Right forelimb (tissue), 1 donor: ENCODE measurements at regions not wholly inside any gene's neighbourhood (a gene's known extent, or its start where the extent isn't known, plus 50 kb on each side); places are given as distances from the start of the nearest gene placed in this dataset.
"Not testable (repeated sequence)": the region's sequence is repeated elsewhere in the genome, so short reads cannot be mapped to it uniquely, and the experiment has no call there.

Experiments
- DNase-seq: peaks from one replicate; pipeline ENCODE4 v3.0.0-alpha.2; 2018

DNA sequence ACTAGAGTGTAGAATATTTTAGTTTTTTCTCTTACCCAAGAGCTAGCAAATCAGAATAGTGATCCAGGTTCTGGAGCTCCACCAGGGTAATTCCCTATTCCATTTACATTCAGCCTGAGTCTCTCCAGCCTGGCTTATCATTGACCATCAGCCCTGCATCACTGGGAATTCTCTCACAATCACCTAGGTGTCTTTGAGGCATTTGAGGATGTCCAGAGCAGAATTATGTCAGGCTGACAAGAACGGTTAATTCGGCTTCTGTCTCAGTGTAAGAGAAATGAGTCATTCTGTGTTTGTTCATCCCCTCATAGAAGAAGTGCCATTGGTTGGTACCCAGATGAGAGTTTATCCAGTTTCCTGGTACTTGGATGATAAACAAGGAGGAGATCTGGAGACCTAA, 180.5 kb downstream of the ZNF737 start:
- no peak for DNase-seq

GRCh38 chr19:20371911-20372310, 193.7 kb downstream of the ZNF737 start:
- DNase-seq: no peak

- not testable (repeated sequence) for DNase-seq
Observed at GRCh38 chr19:20371304-20371703, 194.3 kb downstream of the ZNF737 start.

GRCh38 chr19:20367811-20368294, 197.7 kb downstream of the ZNF737 start:
- no peak for DNase-seq

DNA sequence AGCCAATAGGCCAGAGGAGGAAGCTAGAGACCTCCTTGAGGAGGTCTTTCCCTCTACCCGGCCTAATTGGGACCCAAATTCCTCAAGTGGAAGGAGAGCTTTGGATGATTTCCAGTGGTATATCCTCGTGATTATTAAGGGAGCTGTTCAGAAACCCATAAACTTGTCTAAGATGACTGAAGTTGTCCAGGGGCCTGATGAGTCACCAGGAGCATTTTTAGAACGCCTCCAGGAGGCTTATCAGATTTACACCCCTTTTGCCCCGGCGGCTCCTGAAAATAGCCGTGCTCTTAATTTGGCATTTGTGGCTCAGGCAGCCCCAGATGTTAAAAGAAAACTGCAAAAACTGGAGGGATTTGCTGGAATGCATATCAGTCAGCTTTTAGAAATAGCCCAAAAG, 198.1 kb downstream of the ZNF486 start:
- no peak for DNase-seq

DNA sequence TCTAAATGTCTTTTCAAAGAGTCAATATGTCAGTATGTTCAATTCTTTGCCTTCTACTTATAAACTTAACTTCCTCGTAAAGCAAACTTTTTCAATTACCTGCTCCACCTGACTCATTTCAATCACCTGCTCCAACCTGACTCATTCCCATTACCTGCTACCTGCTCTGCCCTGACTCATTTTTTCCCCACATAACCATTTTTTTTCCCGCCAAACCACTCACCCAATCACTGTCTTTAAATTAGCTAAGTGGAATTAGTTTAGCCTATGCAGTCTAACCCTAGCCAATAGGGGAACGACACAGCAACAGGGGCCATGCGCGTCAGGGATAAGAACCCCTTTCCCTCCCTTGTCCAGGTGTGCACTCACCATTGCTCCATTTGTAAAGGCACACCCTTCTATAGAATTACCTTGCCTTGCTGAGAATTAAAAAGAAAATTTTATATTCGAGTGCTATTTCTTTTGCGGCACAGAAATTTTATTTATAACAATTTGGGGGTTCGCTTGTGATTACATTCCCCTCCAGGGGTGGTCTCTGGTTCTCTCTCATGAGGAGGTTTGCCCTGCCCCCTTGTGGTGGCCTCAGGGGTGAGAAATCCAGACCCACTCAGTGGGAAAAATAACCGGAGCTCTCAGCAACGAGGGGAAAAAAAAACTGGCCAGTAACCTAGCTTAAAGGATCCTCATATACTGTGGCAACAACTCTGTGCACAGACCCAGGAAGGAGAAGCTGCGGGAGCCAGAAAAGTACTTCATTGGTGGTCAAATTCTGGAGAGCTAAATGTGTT, 193.1 kb downstream of the ZNF486 start:
- DNase-seq: no peak

GRCh38 chr19:20358841-20359465, 191.9 kb downstream of the ZNF486 start:
- DNase-seq: not testable (repeated sequence)

DNA sequence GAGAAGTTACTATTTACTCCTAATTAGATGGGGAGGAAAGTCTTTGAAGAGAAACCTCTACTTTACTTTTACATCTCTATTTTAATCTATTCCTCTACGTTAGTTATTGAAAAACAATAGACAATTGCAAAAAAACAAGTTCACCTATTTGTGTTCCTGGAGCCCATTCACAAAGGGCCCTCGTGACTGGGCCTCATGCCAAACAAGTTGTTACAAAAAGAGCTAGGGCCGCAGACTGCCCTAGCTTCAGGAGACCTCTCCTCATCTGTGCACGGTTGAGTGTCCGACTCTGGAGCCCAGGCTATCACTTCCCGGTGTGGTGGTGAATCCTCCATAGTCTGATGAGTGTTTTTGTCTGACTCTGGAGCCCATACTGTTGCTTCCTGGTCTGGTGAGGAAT, 190.9 kb downstream of the ZNF486 start:
- no peak for DNase-seq

DNA sequence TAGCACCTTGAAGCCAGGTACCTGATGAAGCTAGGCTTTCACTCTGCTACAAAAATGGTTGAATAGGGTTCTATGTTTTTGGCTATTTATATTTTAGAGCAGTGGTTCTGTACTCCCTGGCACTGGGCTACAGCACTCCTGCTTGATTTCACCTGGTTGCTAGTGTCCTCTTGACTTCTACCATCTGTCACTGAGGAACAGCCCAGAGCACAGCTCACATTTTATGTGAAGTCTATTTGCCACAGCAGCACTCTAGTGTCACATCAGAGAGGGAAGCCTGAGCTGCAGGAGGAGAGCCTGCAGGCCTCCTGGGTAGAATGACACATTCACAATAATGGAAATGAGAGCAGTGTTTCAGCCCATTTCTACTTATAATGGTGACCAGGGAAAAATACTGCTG, 184.2 kb downstream of the ZNF486 start:
- no peak for DNase-seq

- no peak for DNase-seq
Observed at GRCh38 chr19:20349206-20349605, 182.2 kb downstream of the ZNF486 start.

GRCh38 chr19:20339444-20339843, 172.4 kb downstream of the ZNF486 start:
- no peak for DNase-seq

DNA sequence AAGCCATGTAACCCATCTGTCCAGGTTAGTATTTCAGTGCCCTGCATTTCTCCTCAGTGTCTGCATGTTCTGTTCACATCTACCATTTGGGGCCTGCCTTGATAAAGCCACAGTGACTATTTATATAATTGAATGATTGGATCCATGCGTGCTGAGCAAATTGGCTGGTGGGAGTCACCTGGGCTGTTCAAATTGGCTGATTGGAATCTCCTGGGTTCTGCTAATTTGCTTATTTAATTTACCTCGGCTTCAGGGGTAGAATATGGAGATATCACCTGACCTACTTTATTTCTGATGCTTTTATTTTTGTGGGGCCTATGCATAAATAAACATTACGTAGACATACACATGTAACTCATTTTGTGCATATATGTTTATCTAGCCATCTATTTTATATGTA, 167.7 kb downstream of the ZNF486 start:
- no peak for DNase-seq

DNA sequence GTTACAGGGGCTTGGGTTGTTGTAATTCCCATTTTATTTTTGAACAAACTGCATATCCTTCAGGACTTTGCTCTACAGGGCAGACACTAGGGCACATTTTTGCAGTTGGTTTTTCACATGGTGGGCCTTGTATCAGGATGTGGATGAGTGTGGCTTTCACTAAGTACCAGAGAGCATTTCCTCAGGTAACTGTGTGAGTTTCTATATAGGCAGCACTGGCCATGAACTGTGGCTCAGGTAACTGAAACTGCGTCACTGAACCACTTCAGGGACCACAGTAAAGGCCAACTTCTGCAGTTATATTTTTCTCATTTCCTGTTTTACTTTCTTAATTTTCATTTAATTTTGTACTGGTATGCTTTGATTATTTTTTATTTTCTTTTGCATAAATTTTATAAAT, 166.5 kb downstream of the ZNF486 start:
- no peak for DNase-seq

- no peak for DNase-seq
Observed at GRCh38 chr19:20325151-20325550, 158.1 kb downstream of the ZNF486 start.

DNA sequence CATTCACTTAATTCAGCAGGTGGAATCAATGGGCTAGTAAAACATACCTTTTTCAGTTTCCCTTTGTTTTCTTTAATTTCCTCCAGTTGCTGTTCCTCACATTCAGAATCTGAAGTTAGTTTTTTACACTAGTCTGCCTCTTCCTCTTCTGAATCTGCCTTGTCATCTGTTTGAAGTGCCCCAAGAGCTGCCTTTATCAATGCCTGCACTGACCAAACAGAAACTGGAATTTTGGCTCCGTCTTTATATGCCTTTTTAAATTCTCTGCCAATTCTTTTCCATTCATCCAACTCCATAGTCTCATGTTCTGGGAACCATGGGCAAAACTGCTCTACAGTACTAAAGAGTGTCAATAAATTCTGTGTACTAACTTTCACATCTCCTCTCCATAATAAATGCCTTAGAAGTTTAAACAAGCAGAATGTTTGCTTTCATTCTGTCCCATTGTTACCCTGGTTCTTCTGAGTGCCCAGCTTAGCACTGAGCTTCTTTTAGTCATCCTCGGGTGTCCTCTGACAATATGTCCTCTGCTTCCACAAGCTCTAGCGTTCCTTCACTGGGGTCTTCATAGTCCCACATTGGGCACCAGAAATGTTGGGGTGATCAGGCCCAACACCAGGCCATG, 154.2 kb downstream of the ZNF486 start:
- no peak for DNase-seq

- no peak for DNase-seq
Observed at GRCh38 chr19:20320191-20320590, 153.2 kb downstream of the ZNF486 start.

DNA sequence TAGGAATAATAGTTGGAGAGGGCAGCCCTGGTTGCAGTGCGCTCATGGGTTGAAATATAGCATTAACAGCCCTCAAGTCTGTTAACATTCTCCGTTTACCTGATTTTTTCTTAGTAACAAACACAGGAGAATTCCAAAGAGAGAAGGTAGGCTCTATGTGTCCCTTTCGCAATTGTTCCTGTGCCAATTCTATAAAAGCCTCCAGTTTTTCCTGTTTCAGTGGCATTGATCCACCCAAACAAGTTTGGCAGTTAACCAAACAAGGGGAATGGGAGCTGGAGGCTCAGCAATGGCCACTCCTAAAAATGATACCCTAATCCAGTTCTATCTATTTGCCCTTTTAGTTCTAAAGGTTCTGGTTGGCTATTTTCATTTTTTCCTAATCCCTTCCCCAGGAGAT, 151.6 kb downstream of the ZNF486 start:
- no peak for DNase-seq

DNA sequence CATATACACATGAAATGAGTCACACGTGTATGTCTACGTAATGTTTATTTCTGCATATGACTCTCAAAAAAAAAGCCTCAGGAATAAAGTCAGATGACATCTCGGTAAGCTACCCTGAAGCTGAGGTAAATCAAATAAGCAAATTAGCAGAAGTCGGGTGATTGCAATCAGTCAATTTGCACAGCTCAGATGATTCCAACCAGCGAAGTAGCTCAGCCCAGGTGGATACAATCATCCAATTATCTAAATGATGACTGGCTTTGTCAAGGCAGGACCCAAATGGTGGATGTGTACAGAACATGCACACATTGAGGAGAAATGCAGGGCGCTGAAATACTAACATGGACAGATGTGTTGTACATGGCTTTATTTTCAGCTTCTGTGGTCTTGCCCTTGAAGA, 148.5 kb downstream of the ZNF486 start:
- DNase-seq: no peak

GRCh38 chr19:20313894-20314293, 146.9 kb downstream of the ZNF486 start:
- no peak for DNase-seq

DNA sequence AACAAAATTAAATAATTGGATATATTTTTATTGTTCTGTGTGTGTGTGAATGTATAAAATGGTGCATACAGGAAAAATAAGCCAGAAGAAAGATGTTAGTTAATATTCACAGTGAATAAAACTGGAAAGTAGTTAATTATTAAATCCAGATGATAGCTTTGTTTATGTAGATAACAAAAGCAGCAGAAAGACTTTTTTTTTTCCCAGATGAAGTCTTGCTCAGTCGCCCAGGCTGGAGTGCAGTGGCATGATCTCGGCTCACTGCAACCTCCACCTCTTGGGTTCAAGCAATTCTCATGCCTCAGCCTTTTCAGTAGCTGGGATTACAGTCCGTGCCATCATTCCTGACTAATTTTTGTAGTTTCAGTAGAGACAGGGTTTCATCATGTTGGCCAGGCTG, 140.1 kb downstream of the ZNF486 start:
- no peak for DNase-seq

GRCh38 chr19:20296314-20296713, 129.3 kb downstream of the ZNF486 start:
- DNase-seq: not testable (repeated sequence)

- no peak for DNase-seq
Observed at GRCh38 chr19:20294181-20294580, 127.2 kb downstream of the ZNF486 start.

DNA sequence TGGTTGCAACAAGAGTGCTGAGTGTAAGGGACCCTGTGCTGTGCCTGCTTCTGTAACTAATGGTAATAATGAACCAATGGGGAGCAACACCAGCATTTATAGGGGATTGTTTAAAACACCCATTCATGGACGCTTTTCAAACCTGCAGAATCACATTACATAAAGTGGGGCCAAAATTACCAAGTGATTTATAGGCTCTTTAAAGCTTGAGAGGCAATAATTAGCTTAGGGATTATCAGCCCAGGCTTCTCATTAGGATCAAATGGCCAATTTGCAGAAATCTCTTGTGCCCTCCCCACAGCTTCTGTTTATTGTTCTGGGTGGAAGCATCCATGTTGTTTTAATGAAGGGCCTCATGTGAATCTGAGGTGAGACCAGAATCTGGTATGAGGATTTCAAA, 125.5 kb downstream of the ZNF486 start:
- DNase-seq: not testable (repeated sequence)

- DNase-seq: no peak
Observed at GRCh38 chr19:20289186-20289585, 122.2 kb downstream of the ZNF486 start.
